ENCODE measurements at regions not wholly inside any gene's neighbourhood (a gene's known extent, or its start where the extent isn't known, plus 50 kb on each side); places are given as distances from the start of the nearest gene placed in this dataset.

DNA sequence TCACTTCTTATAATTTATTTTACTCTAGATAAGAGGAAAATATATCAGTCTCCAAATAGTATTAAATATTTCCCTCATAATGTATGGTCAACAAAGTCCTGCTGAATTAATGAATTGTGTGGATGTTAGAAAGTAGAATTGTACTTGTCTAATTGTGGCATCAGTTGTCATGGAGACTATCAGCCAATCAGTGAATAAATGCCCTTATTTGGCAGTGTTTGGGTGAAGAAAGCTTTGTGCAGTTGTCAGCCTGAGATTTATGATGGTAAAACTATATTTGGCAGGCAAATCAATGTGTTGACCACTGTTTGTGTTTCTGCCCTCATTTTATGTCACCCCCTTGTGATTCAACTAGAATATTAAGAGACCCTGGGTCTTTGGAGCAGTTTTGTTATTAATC, 293.6 kb upstream of the MDFIC2 start:
- Histone ChIP-seq H3K9ac (ENCODE audit: low read depth, low read length) (no peak overlapping the region), H3K27ac (ENCODE audit: low read depth, low read length) (no peak overlapping the region), H3K4me1 (ENCODE audit: insufficient read depth, low read length) (no peaks in the 10 kb centered on the region), H3K36me3 (ENCODE audit: insufficient read depth, low read length) (no peaks in the 10 kb centered on the region), H3K4me3 (ENCODE audit: low read length) (no peak overlapping the region), H3K9me3 (ENCODE audit: insufficient read depth, low read depth, low read length) (no peaks in the 10 kb centered on the region), H3K27me3 (ENCODE audit: insufficient read depth, low read length) (no peaks in the 10 kb centered on the region)

DNA sequence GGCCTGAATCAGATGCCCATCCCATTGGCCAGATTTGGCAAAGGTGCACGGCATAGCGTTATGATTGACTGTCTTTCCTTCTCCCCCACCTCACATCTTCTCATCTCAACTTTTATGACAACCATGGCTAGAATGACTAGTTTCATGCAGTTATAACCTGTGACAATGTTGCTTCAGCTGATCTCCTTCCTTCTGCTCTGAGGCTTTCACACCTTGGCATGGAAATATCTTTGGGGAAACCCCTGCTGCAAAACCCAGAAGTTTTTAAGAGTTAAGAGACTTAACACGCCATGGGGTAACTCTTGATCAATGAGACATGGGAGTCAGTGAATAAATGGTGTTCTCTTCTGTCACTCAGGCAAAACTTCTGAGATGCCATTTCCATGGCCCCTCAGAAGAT, 290.7 kb upstream of the MDFIC2 start:
- Histone ChIP-seq H3K4me3 (ENCODE audit: low read length) (no peak overlapping the region), H3K4me1 (ENCODE audit: insufficient read depth, low read length) (no peaks in the 10 kb centered on the region), H3K9ac (ENCODE audit: low read depth, low read length) (no peak overlapping the region), H3K36me3 (ENCODE audit: insufficient read depth, low read length) (no peaks in the 10 kb centered on the region), H3K9me3 (ENCODE audit: insufficient read depth, low read depth, low read length) (no peaks in the 10 kb centered on the region), H3K27ac (ENCODE audit: low read depth, low read length) (no peak overlapping the region), H3K27me3 (ENCODE audit: insufficient read depth, low read length) (no peaks in the 10 kb centered on the region)
- WGBS: 63% methylated on average over 3 of the region's 3 CpGs

DNA sequence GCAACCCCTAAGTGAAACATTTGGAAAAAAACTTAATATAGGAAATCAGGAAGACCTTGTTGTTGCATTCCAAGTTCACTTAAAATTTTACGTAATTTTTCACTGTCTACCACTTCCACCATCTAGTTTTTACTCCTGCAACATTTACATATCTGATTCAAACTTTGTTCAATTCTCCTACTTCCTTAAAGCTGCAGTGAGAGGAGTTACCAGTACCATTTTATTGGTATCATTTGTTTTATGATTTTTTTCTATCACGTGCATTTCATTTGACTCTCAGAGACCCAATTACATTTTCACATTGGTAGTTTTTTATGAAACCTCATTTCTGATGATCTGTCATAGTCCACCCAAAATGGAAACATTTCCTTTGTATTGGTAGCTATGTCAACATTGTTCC, 284.9 kb upstream of the MDFIC2 start:
- Histone ChIP-seq H3K27ac (ENCODE audit: low read depth, low read length) (no peak overlapping the region), H3K36me3 (ENCODE audit: insufficient read depth, low read length) (no peaks in the 10 kb centered on the region), H3K4me1 (ENCODE audit: insufficient read depth, low read length) (no peaks in the 10 kb centered on the region), H3K9ac (ENCODE audit: low read depth, low read length) (no peak overlapping the region), H3K4me3 (ENCODE audit: low read length) (no peak overlapping the region), H3K9me3 (ENCODE audit: insufficient read depth, low read depth, low read length) (no peaks in the 10 kb centered on the region), H3K27me3 (ENCODE audit: insufficient read depth, low read length) (no peaks in the 10 kb centered on the region)
- WGBS: 92% methylated on average over 1 of the region's 2 CpGs

DNA sequence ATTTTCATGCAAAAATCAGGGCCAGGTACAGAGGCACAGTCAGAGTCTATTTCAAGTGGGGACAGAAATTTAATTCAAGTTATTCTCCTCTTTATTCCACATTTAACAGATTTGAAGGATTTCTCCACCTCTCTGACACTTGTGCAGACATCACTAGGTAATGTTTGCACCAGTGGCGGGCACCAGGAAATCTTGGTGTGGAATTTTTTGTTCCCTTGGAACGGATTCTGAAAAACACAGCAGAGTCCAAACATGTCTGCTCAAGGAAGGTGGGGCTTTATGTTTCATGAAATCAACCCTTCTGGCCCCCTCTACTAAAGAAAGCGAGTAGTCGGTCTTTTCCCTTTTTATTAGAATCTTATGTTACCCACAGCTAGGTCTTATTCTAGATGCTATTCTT, 271.2 kb upstream of the MDFIC2 start:
- H3K27me3 ChIP-seq (ENCODE audit: insufficient read depth, low read length): no peaks in the 10 kb centered on the region
- no peaks in the 10 kb centered on the region for H3K9me3 ChIP-seq (ENCODE audit: insufficient read depth, low read depth, low read length)
- H3K27ac ChIP-seq (ENCODE audit: low read depth, low read length): no peak overlapping the region
- H3K4me3 ChIP-seq (ENCODE audit: low read length): no peak overlapping the region
- WGBS: 95% methylated on average over 3 of the region's 4 CpGs
- H3K36me3 ChIP-seq (ENCODE audit: insufficient read depth, low read length): no peaks in the 10 kb centered on the region
- no peak overlapping the region for H3K9ac ChIP-seq (ENCODE audit: low read depth, low read length)
- H3K4me1 ChIP-seq (ENCODE audit: insufficient read depth, low read length): peaks cover 3% of the 10 kb centered on the region; the same call in 1 of the 2 replicates

DNA sequence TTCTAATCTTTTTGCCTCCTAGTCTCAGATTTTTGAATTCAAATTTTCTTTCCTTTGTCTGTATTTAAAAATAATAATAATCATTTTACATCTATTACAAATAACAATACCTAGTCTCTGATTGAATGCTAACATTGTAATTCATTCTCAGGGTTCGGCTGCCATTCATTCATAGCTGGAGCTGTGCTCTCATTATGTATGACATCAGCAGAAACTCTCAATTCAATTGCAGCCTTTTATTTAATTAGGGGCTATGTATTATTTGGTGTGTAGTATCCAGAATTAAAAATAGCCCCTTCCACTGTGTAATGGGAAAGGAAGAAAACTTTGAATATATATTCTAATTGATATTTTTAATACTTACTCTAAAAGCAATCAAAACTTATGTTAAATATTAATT, 270.4 kb upstream of the MDFIC2 start:
- Histone ChIP-seq H3K4me3 (ENCODE audit: low read length) (no peak overlapping the region), H3K27me3 (ENCODE audit: insufficient read depth, low read length) (no peaks in the 10 kb centered on the region), H3K27ac (ENCODE audit: low read depth, low read length) (no peak overlapping the region), H3K9me3 (ENCODE audit: insufficient read depth, low read depth, low read length) (no peaks in the 10 kb centered on the region), H3K36me3 (ENCODE audit: insufficient read depth, low read length) (no peaks in the 10 kb centered on the region), H3K9ac (ENCODE audit: low read depth, low read length) (no peak overlapping the region), H3K4me1 (ENCODE audit: insufficient read depth, low read length) (peaks cover 3% of the 10 kb centered on the region; the same call in 1 of the 2 replicates)
- WGBS: 92% methylated on average over 1 of the region's 1 CpG

DNA sequence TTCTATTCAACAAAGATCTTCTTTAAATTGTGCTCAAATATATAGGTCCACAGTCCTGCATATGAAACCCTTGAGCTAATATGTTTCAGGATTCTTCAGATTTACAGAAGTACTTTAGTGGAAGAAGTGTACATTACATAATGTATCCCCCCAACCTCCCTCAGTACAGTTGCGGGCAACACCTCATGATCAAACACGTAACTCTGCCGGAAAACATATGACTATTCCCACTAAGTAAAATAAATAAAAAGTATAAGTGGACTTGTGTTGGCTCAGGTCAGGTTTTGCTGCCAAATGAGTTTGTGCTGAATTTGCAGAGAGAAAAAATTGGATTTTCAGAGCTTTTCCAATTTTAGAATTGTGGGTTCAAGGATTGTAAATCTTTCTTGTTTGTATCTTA, 267.6 kb upstream of the MDFIC2 start:
- 100% methylated on average over 2 of the region's 3 CpGs for WGBS
- H3K27me3 ChIP-seq (ENCODE audit: insufficient read depth, low read length): no peaks in the 10 kb centered on the region
- H3K27ac ChIP-seq (ENCODE audit: low read depth, low read length): no peak overlapping the region
- H3K9ac ChIP-seq (ENCODE audit: low read depth, low read length): no peak overlapping the region
- no peaks in the 10 kb centered on the region for H3K36me3 ChIP-seq (ENCODE audit: insufficient read depth, low read length)
- H3K4me1 ChIP-seq (ENCODE audit: insufficient read depth, low read length): peaks cover 3% of the 10 kb centered on the region; the same call in 1 of the 2 replicates
- no peaks in the 10 kb centered on the region for H3K9me3 ChIP-seq (ENCODE audit: insufficient read depth, low read depth, low read length)
- H3K4me3 ChIP-seq (ENCODE audit: low read length): no peak overlapping the region

DNA sequence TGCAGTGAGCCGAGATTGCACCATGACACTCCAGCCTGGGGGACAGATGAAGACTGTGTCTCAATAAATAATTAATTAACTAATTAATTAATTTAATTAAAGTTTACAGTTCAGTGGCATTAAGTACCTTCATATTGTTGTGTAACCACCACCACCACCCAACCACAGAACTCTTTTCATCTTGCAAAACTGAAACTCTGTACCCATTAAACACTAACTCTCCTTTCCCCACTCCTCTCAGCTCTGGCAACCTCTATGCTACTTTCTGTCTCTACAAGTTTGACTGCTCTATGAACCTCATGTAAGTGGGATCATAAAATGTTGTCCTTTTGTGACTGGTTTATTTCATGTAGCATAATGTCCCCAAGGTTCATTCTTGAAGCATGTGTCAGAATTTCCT, 259.3 kb upstream of the MDFIC2 start:
- Histone ChIP-seq H3K4me3 (ENCODE audit: low read length) (no peak overlapping the region), H3K9ac (ENCODE audit: low read depth, low read length) (no peak overlapping the region), H3K27ac (ENCODE audit: low read depth, low read length) (no peak overlapping the region), H3K4me1 (ENCODE audit: insufficient read depth, low read length) (no peaks in the 10 kb centered on the region), H3K9me3 (ENCODE audit: insufficient read depth, low read depth, low read length) (no peaks in the 10 kb centered on the region), H3K36me3 (ENCODE audit: insufficient read depth, low read length) (no peaks in the 10 kb centered on the region), H3K27me3 (ENCODE audit: insufficient read depth, low read length) (no peaks in the 10 kb centered on the region)
- WGBS: 75% methylated on average over 1 of the region's 1 CpG

DNA sequence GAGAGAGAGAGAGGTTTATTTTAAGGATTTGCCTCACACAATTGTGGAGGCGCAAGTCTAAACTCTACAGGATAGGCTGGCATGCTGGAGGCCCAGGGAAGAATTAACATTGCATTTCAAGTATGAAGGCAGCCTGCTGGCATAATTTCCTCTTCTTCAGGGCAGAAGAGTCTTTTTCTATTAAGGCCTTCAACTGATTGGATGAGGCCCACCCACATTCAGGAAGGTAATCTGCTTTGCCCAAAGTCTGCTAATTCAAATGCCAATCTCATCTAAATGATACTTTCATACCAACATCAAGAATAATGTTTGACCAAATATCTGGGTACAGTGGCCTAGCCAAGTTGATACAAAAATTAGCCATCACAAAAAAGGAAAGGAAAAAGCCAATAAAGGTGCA, 258.1 kb upstream of the MDFIC2 start:
- Histone ChIP-seq H3K4me1 (ENCODE audit: insufficient read depth, low read length) (no peaks in the 10 kb centered on the region), H3K9ac (ENCODE audit: low read depth, low read length) (no peak overlapping the region), H3K36me3 (ENCODE audit: insufficient read depth, low read length) (no peaks in the 10 kb centered on the region), H3K27me3 (ENCODE audit: insufficient read depth, low read length) (no peaks in the 10 kb centered on the region), H3K27ac (ENCODE audit: low read depth, low read length) (no peak overlapping the region), H3K4me3 (ENCODE audit: low read length) (no peak overlapping the region), H3K9me3 (ENCODE audit: insufficient read depth, low read depth, low read length) (no peaks in the 10 kb centered on the region)
- 100% methylated on average over 1 of the region's 1 CpG for WGBS

DNA sequence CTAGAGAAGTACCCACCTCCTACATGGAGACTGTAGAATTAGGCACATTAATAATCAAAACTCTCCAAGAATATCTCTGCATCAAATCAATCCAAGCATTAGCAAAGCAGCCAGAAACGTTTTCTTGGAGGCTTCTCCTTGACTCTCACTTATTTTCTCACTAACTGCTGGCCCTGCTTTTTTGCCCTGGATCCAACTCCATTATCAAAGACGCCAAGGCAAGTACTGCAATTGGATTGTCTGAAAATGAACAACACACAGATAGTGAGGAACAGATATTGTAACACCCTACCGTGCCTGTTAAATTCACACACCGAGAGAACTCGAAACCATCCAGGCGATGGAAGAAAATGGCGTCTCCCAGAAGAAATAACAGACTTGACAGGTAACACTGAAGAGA, 256.2 kb upstream of the MDFIC2 start:
- Histone ChIP-seq H3K9me3 (ENCODE audit: insufficient read depth, low read depth, low read length) (no peaks in the 10 kb centered on the region), H3K4me3 (ENCODE audit: low read length) (no peak overlapping the region), H3K9ac (ENCODE audit: low read depth, low read length) (no peak overlapping the region), H3K27ac (ENCODE audit: low read depth, low read length) (no peak overlapping the region), H3K36me3 (ENCODE audit: insufficient read depth, low read length) (no peaks in the 10 kb centered on the region), H3K4me1 (ENCODE audit: insufficient read depth, low read length) (no peaks in the 10 kb centered on the region), H3K27me3 (ENCODE audit: insufficient read depth, low read length) (no peaks in the 10 kb centered on the region)
- whole genome bisulfite sequencing: 96% methylated on average over 7 of the region's 7 CpGs

DNA sequence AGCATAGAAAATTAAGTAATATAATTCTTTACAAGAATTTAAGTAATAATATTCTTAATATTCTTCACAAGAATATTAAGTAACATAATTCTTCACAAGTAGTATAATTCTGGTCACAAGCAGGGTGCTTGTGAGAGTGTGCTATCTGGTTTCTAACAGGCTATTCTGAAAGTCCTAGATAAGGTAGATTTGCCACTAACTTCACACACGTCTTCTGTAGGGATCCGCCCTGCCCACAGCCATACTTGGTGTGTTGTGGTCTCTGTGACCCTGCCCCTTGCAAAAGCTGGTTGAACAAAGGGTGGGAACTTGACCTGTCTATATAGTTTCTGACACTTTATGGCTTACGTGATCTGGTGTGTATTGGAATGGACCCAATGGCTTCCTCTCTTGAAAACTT, 253.4 kb upstream of the MDFIC2 start:
- Histone ChIP-seq H3K36me3 (ENCODE audit: insufficient read depth, low read length) (no peaks in the 10 kb centered on the region), H3K27ac (ENCODE audit: low read depth, low read length) (no peak overlapping the region), H3K4me1 (ENCODE audit: insufficient read depth, low read length) (no peaks in the 10 kb centered on the region), H3K27me3 (ENCODE audit: insufficient read depth, low read length) (no peaks in the 10 kb centered on the region), H3K4me3 (ENCODE audit: low read length) (no peak overlapping the region), H3K9me3 (ENCODE audit: insufficient read depth, low read depth, low read length) (no peaks in the 10 kb centered on the region), H3K9ac (ENCODE audit: low read depth, low read length) (no peak overlapping the region)
- 94% methylated on average over 3 of the region's 3 CpGs for WGBS

DNA sequence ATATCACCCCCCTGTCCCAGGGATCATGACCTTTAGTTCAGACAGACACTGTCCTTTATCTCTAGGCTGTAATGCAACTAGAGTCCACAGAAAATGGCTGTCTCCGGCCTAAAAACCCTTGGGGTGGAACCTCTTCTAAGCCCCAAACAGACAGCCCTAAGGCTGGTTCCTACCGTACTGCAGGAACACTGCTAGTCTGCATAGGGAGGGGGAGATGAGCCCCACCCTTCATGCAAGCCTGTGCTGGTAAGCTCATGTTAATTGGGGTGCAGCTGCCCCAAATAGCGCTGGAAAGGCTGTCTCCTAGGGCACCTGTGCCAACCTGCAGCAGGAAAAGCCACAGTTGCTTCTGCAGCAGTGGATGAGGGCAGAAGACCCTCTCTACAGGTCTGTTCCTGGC, 252.1 kb upstream of the MDFIC2 start:
- H3K4me3 ChIP-seq (ENCODE audit: low read length): no peak overlapping the region
- no peaks in the 10 kb centered on the region for H3K36me3 ChIP-seq (ENCODE audit: insufficient read depth, low read length)
- H3K27me3 ChIP-seq (ENCODE audit: insufficient read depth, low read length): no peaks in the 10 kb centered on the region
- no peaks in the 10 kb centered on the region for H3K4me1 ChIP-seq (ENCODE audit: insufficient read depth, low read length)
- H3K27ac ChIP-seq (ENCODE audit: low read depth, low read length): no peak overlapping the region
- no peak overlapping the region for H3K9ac ChIP-seq (ENCODE audit: low read depth, low read length)
- WGBS: 96% methylated on average over 2 of the region's 3 CpGs
- H3K9me3 ChIP-seq (ENCODE audit: insufficient read depth, low read depth, low read length): no peaks in the 10 kb centered on the region

DNA sequence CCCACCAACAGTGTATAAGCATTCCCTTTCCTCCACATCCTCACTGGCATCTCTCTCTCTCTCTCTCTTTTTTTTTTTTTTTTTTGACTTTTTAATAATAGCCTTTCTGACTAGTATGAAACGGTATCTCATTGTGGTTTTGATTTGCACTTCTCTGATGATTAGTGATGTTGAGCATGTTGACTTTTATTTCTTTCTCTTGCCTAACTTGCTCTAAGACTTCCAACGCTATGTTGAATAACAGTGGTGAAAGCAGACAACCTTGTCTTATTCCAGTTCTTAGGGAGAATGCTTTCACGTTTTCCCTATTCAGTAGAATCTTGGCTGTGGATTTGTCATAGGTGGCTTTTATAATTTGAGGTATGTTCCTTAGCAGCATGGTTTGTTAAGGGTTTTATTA, 249.4 kb upstream of the MDFIC2 start:
- no peak overlapping the region for H3K4me3 ChIP-seq (ENCODE audit: low read length)
- no peaks in the 10 kb centered on the region for H3K27me3 ChIP-seq (ENCODE audit: insufficient read depth, low read length)
- no peaks in the 10 kb centered on the region for H3K36me3 ChIP-seq (ENCODE audit: insufficient read depth, low read length)
- WGBS: 95% methylated on average over 3 of the region's 3 CpGs
- H3K4me1 ChIP-seq (ENCODE audit: insufficient read depth, low read length): no peaks in the 10 kb centered on the region
- H3K9me3 ChIP-seq (ENCODE audit: insufficient read depth, low read depth, low read length): no peaks in the 10 kb centered on the region
- no peak overlapping the region for H3K27ac ChIP-seq (ENCODE audit: low read depth, low read length)
- H3K9ac ChIP-seq (ENCODE audit: low read depth, low read length): no peak overlapping the region

Data from HUES64 (cell line).